Neural progenitor cell (in vitro differentiated cells): ENCODE measurements at regions not wholly inside any gene's neighbourhood (a gene's known extent, or its start where the extent isn't known, plus 50 kb on each side); places are given as distances from the start of the nearest gene placed in this dataset.
A peak's percentile ranks its signal among the peaks of the same experiment; 100 is the strongest.

Experiments
- DNase-seq: peaks from one replicate; pipeline ENCODE4 v3.0.0-alpha.2; 2016; ENCODE audit warnings: low spot score
- H2AFZ ChIP-seq: fragments of 200-600 bp; sonication (generic); replicated peaks from 2 replicates; pipeline ENCODE4 v1.6.1; 2016; ENCODE audit warnings: antibody characterized with exemption
- H3F3A ChIP-seq: fragments of 200-600 bp; sonication (generic); 2 replicates; pipeline ENCODE4 v1.6.1; 2016; ENCODE audit warnings: antibody characterized with exemption, low read depth
- H3K27ac ChIP-seq: fragments of 200-600 bp; sonication (generic); 2 replicates; pipeline ENCODE4 v1.5.1; 2016; ENCODE audit warnings: mild to moderate bottlenecking
- H3K27me3 ChIP-seq: fragments of 200-600 bp; sonication (generic); 2 replicates; pipeline ENCODE4 v1.6.1; 2016; ENCODE audit warnings: mild to moderate bottlenecking, moderate library complexity
- H3K36me3 ChIP-seq: fragments of 200-600 bp; sonication (generic); 2 replicates; pipeline ENCODE4 v1.5.1; 2016
- H3K4me1 ChIP-seq: fragments of 200-600 bp; sonication (generic); 2 replicates; pipeline ENCODE4 v1.6.1; 2016; ENCODE audit warnings: mixed run types
- H3K4me2 ChIP-seq: fragments of 200-600 bp; sonication (generic); 2 replicates; pipeline ENCODE4 v1.6.1; 2016
- H3K4me3 ChIP-seq: fragments of 200-600 bp; sonication (generic); 2 replicates; pipeline ENCODE4 v1.5.1; 2016
- H3K79me2 ChIP-seq: fragments of 200-600 bp; sonication (generic); 2 replicates; pipeline ENCODE4 v1.6.1; 2016; ENCODE audit warnings: low read depth
- H3K9ac ChIP-seq: fragments of 200-600 bp; sonication (generic); 2 replicates; pipeline ENCODE4 v1.6.1; 2016
- H3K9me3 ChIP-seq: fragments of 200-600 bp; sonication (generic); 2 replicates; pipeline ENCODE4 v1.5.1; 2016; ENCODE audit warnings: low read depth
- H4K20me1 ChIP-seq: fragments of 200-600 bp; sonication (generic); 2 replicates; pipeline ENCODE4 v1.6.1; 2016; ENCODE audit warnings: low read depth
- H3K27ac Mint-ChIP-seq: 3 replicates; pipeline ENCODE4 v1.8.0; 2021; ENCODE audit warnings: mixed read lengths
- H3K27me3 Mint-ChIP-seq: 2 replicates; pipeline ENCODE4 v1.8.0; 2022; ENCODE audit warnings: low read depth, mild to moderate bottlenecking, inconsistent platforms, moderate library complexity, mixed read lengths; ENCODE audit not compliant: insufficient read depth
- H3K36me3 Mint-ChIP-seq: 3 replicates; pipeline ENCODE4 v1.8.0; 2021; ENCODE audit warnings: mixed read lengths
- H3K4me1 Mint-ChIP-seq: 3 replicates; pipeline ENCODE4 v1.8.0; 2021; ENCODE audit warnings: mixed read lengths
- H3K4me3 Mint-ChIP-seq: 3 replicates; pipeline ENCODE4 v1.8.0; 2021; ENCODE audit warnings: mild to moderate bottlenecking, moderate library complexity, mixed read lengths
- H3K9me3 Mint-ChIP-seq: 3 replicates; pipeline ENCODE4 v1.8.0; 2020; ENCODE audit warnings: mixed read lengths
- EZH2 ChIP-seq: fragments of 200-600 bp; sonication (generic); IDR thresholded peaks from 2 replicates; pipeline ENCODE4 v1.6.1; 2017; ENCODE audit warnings: antibody characterized with exemption, mild to moderate bottlenecking, moderate library complexity
- EZH2phosphoT487 ChIP-seq: fragments of 200-600 bp; sonication (generic); IDR thresholded peaks from 2 replicates; pipeline ENCODE4 v1.6.1; 2017; ENCODE audit warnings: antibody characterized with exemption
- TF ChIP-seq, protein P1 (sequence below): fragments of 200-600 bp; sonication (generic); IDR thresholded peaks from 2 replicates; pipeline ENCODE4 v1.5.1; 2017; ENCODE audit warnings: antibody characterized with exemption, mild to moderate bottlenecking

DNA sequence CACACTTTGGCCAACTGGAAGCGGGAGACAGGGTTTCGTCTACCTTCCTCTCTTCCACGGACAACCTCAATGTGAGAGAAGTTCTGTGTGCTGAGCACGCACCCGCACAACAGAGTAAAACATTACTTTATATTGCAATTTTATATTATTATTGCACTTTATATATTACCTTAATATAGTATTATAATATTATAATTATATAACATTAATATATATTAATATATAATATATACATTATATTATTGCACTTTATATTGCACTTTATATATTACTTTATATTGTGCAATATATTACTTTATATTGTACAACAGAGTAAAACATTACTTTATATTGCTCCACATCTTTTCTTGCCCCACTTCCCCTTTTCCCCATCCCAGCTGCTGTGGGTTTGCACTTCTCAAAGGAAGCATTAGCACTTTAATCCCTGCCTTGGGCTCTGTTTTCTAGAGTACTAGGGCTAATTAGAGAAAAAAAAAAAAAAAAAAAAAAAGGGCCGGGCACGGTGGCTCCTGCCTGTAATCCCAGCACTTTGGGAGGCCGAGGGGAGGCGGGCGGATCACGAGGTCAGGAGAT, 76.4 kb upstream of the SLC4A7 start:
- Histone ChIP-seq H3F3A (no peaks in the 10 kb centered on the region), H3K4me3 (no peak overlapping the region), H3K36me3 (no peaks in the 10 kb centered on the region), H3K27me3 (no peaks in the 10 kb centered on the region), H2AFZ (no peak overlapping the region), H3K4me2 (no peak overlapping the region), H3K27ac (no peak overlapping the region), H4K20me1 (no peaks in the 10 kb centered on the region), H3K79me2 (no peaks in the 10 kb centered on the region), H3K9ac (no peak overlapping the region), H3K4me1 (no peaks in the 10 kb centered on the region), H3K9me3 (no peaks in the 10 kb centered on the region)
- peak; percentile 30 for DNase-seq
- Mint-ChIP-seq H3K4me1 (no peaks in the 10 kb centered on the region), H3K36me3 (no peaks in the 10 kb centered on the region), H3K27me3 (no peaks in the 10 kb centered on the region), H3K9me3 (no peaks in the 10 kb centered on the region), H3K4me3 (no peak overlapping the region), H3K27ac (no peak overlapping the region)
- no peak for TF ChIP-seq EZH2phosphoT487
- TF ChIP-seq EZH2 = no peak
- TF ChIP-seq, protein P1, sequence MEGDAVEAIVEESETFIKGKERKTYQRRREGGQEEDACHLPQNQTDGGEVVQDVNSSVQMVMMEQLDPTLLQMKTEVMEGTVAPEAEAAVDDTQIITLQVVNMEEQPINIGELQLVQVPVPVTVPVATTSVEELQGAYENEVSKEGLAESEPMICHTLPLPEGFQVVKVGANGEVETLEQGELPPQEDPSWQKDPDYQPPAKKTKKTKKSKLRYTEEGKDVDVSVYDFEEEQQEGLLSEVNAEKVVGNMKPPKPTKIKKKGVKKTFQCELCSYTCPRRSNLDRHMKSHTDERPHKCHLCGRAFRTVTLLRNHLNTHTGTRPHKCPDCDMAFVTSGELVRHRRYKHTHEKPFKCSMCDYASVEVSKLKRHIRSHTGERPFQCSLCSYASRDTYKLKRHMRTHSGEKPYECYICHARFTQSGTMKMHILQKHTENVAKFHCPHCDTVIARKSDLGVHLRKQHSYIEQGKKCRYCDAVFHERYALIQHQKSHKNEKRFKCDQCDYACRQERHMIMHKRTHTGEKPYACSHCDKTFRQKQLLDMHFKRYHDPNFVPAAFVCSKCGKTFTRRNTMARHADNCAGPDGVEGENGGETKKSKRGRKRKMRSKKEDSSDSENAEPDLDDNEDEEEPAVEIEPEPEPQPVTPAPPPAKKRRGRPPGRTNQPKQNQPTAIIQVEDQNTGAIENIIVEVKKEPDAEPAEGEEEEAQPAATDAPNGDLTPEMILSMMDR = no peak

DNA sequence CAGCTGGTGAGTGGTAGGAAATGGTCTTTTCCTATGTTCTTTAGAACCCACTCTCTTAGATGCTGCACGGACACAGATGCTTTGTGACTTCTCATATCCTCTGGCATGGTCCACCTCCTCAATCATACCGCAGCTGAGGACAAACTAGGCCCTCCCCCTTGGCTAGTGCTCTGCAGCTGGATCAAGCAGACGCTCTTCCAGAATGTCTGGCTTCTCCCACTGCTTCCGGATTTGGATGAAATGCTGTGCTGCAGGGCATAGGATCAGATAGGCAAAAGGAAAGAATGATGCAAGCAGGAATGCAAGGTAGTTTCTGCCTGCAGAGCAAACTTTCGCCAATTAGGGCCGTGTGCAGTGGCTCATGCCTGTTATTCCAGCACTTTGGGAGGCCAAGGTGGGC, 75.7 kb upstream of the SLC4A7 start:
- Histone ChIP-seq H3K36me3 (no peaks in the 10 kb centered on the region), H3K9ac (no peak overlapping the region), H3K27ac (no peak overlapping the region), H3K27me3 (no peaks in the 10 kb centered on the region), H3F3A (no peaks in the 10 kb centered on the region), H3K4me2 (no peak overlapping the region), H3K4me1 (no peaks in the 10 kb centered on the region), H3K4me3 (no peak overlapping the region), H2AFZ (no peak overlapping the region), H3K79me2 (no peaks in the 10 kb centered on the region), H4K20me1 (no peaks in the 10 kb centered on the region), H3K9me3 (no peaks in the 10 kb centered on the region)
- no peak overlapping the region for H3K27ac Mint-ChIP-seq
- no peaks in the 10 kb centered on the region for H3K36me3 Mint-ChIP-seq
- DNase-seq = no peak
- H3K4me1 Mint-ChIP-seq = no peaks in the 10 kb centered on the region
- TF ChIP-seq EZH2 = no peak
- TF ChIP-seq, protein P1 = no peak
- no peak for TF ChIP-seq EZH2phosphoT487
- H3K4me3 Mint-ChIP-seq = no peak overlapping the region
- no peaks in the 10 kb centered on the region for H3K27me3 Mint-ChIP-seq
- H3K9me3 Mint-ChIP-seq = no peaks in the 10 kb centered on the region

DNA sequence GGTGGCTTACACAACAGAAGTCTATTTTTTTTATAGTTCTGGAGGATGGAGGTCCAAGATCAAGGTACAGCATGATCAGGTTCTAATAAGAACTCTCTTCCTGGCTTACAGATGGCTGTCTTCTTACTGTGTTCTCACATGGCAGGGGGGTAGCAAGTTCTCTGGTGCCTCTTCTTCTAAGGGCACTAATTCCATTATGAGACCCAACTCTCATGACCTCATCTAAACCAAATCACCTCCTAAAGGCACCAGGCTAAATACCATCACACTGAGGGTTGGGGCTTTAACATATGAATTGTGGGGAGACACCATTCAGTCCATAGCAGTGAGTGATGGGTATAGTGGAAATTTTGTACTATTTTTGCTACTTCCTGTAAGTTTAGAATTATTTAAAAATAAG, 75.2 kb upstream of the SLC4A7 start:
- Histone ChIP-seq H4K20me1 (no peaks in the 10 kb centered on the region), H2AFZ (no peak overlapping the region), H3K27me3 (no peaks in the 10 kb centered on the region), H3K36me3 (no peaks in the 10 kb centered on the region), H3K4me1 (no peaks in the 10 kb centered on the region), H3K9me3 (no peaks in the 10 kb centered on the region), H3K4me3 (no peak overlapping the region), H3K27ac (no peak overlapping the region), H3K4me2 (no peak overlapping the region), H3K79me2 (no peaks in the 10 kb centered on the region), H3F3A (no peaks in the 10 kb centered on the region), H3K9ac (no peak overlapping the region)
- Mint-ChIP-seq H3K36me3 (no peaks in the 10 kb centered on the region), H3K27ac (no peak overlapping the region), H3K27me3 (no peaks in the 10 kb centered on the region), H3K4me3 (no peak overlapping the region), H3K9me3 (no peaks in the 10 kb centered on the region), H3K4me1 (no peaks in the 10 kb centered on the region)
- TF ChIP-seq, protein P1 = no peak
- TF ChIP-seq EZH2phosphoT487 (no peak), EZH2 (no peak)
- no peak for DNase-seq
